ENCODE measurements at regions not wholly inside any gene's neighbourhood (a gene's known extent, or its start where the extent isn't known, plus 50 kb on each side); places are given as distances from the start of the nearest gene placed in this dataset.

GRCh38 chr18:44096016-44096415, 584.7 kb upstream of the SETBP1 start:
- TF ChIP-seq, protein P1, sequence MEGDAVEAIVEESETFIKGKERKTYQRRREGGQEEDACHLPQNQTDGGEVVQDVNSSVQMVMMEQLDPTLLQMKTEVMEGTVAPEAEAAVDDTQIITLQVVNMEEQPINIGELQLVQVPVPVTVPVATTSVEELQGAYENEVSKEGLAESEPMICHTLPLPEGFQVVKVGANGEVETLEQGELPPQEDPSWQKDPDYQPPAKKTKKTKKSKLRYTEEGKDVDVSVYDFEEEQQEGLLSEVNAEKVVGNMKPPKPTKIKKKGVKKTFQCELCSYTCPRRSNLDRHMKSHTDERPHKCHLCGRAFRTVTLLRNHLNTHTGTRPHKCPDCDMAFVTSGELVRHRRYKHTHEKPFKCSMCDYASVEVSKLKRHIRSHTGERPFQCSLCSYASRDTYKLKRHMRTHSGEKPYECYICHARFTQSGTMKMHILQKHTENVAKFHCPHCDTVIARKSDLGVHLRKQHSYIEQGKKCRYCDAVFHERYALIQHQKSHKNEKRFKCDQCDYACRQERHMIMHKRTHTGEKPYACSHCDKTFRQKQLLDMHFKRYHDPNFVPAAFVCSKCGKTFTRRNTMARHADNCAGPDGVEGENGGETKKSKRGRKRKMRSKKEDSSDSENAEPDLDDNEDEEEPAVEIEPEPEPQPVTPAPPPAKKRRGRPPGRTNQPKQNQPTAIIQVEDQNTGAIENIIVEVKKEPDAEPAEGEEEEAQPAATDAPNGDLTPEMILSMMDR (conservative IDR thresholded peaks at IDR 0.05), result no peak
- no peak for TF ChIP-seq ZFX (IDR thresholded peaks at IDR 0.05)
